Panc1 (cell line): ENCODE measurements at regions not wholly inside any gene's neighbourhood (a gene's known extent, or its start where the extent isn't known, plus 50 kb on each side); places are given as distances from the start of the nearest gene placed in this dataset.

Source experiments
- ATAC-seq: fragments of 200-7000 bp; cut with Tn5 transposase; 2 replicates; pipeline ENCODE4 v1.9.1; 2020; ENCODE audit warnings: mild to moderate bottlenecking, moderate library complexity
- BruUV-seq: library from RNA; stranded (reverse); fragments of 400-500 nt; replicated peaks from 2 replicates; lab custom pipeline; 2021; lab: Mats Ljungman, UMichigan
- CTCF ChIA-PET: fragments of 300-600 bp; sonication (Branson Sonifier 250); formaldehyde crosslinking; loops from one replicate; lab custom pipeline; 2022; ENCODE audit warnings: antibody characterized with exemption; lab: Charles Lee
- POLR2A ChIA-PET: fragments of 300-600 bp; sonication (Branson Sonifier 250); formaldehyde crosslinking; loops from one replicate; lab custom pipeline; 2022; ENCODE audit warnings: antibody characterized with exemption; lab: Charles Lee
- DNase-seq: peaks from one replicate; pipeline ENCODE4 v3.0.0-alpha.2; 2010; ENCODE audit warnings: low read depth, low spot score
- H3K27ac ChIP-seq: 2 replicates; pipeline ENCODE4 v1.5.1; 2011; ENCODE audit warnings: mild to moderate bottlenecking, low read length, inconsistent platforms
- H3K27me3 ChIP-seq: fragments of 200-500 bp; sonication (Bioruptor generic); 2 replicates; pipeline ENCODE4 v1.6.0; 2014; ENCODE audit warnings: low read length, inconsistent platforms; ENCODE audit not compliant: control insufficient read depth, insufficient read depth
- H3K36me3 ChIP-seq: fragments of 200-500 bp; sonication (Bioruptor generic); 2 replicates; pipeline ENCODE4 v1.5.1; 2014; ENCODE audit warnings: inconsistent platforms, mild to moderate bottlenecking, low read length, moderate library complexity; ENCODE audit not compliant: control insufficient read depth, insufficient read depth
- H3K4me1 ChIP-seq: 2 replicates; pipeline ENCODE4 v1.5.1; 2011; ENCODE audit warnings: inconsistent platforms, mild to moderate bottlenecking, low read length, moderate library complexity; ENCODE audit not compliant: control insufficient read depth, insufficient read depth
- H3K4me3 ChIP-seq, 2 experiments: 2 replicates each; pipeline ENCODE4 v1.5.1; 2011 to 2012; ENCODE audit warnings: low read depth in 2 of 2, low read length in 2 of 2, mild to moderate bottlenecking in 2 of 2, inconsistent platforms in 1 of 2, moderate library complexity in 1 of 2
- H3K9me3 ChIP-seq: fragments of 200-500 bp; sonication (Bioruptor generic); 2 replicates; pipeline ENCODE4 v1.5.1; 2014; ENCODE audit warnings: low read depth, mild to moderate bottlenecking, inconsistent platforms, low read length, moderate library complexity; ENCODE audit not compliant: control insufficient read depth, insufficient read depth
- CTCF ChIP-seq: fragments of 450-650 bp; IDR thresholded peaks from 2 replicates; pipeline ENCODE4 v1.5.1; 2017; ENCODE audit warnings: mild to moderate bottlenecking
- POLR2AphosphoS5 ChIP-seq: IDR thresholded peaks from 2 replicates; pipeline ENCODE4 v1.6.1; 2012; ENCODE audit warnings: mild to moderate bottlenecking, low read depth, low read length, moderate library complexity
- REST ChIP-seq, 2 experiments: IDR thresholded peaks; 2 replicates each; pipeline ENCODE4 v1.6.1; 2011 to 2012; ENCODE audit warnings: low read depth in 2 of 2, control low read depth in 1 of 2, low read length in 1 of 2, mild to moderate bottlenecking in 1 of 2, moderate library complexity in 1 of 2; ENCODE audit not compliant: insufficient read depth in 1 of 2
- SIN3A ChIP-seq: IDR thresholded peaks from 2 replicates; pipeline ENCODE4 v1.6.1; 2012; ENCODE audit warnings: low read depth, mild to moderate bottlenecking, low read length, moderate library complexity, borderline replicate concordance; ENCODE audit not compliant: insufficient read depth
- TCF7L2 ChIP-seq: IDR thresholded peaks from 2 replicates; pipeline ENCODE4 v1.6.1; 2011; ENCODE audit warnings: mild to moderate bottlenecking, low read depth, low read length, inconsistent platforms
- in situ Hi-C: cut with HindIII; loops from 2 replicates; pipeline ENCODE4 v1.10.0; 2016; ENCODE audit warnings: low sequenced_read_pairs, low pct_unique_long_range_greater_than_20kb
- intact Hi-C: fragments of 100-400 bp; cut with micrococcal nuclease; formaldehyde crosslinking; loops from one replicate; pipeline ENCODE4 v1.10.0; 2022; ENCODE audit not compliant: unreplicated experiment

GRCh38 chr3:168539909-168540308, 444.2 kb upstream of the GOLIM4 start:
- POLR2A ChIA-PET, result no interaction called here
- Histone ChIP-seq H3K36me3 (no peaks in the 10 kb centered on the region), H3K9me3 (no peaks in the 10 kb centered on the region), H3K27ac (no peak overlapping the region), H3K4me3 (no peak overlapping the region), H3K27me3 (no peaks in the 10 kb centered on the region), H3K4me1 (no peaks in the 10 kb centered on the region)
- ATAC-seq (no peak), DNase-seq (no peak)
- in situ Hi-C loops (no loop called here), intact Hi-C loops (no loop called here)
- TF ChIP-seq REST (IDR thresholded peaks at IDR 0.05; ENCODE audit: insufficient read depth in 1 of 2, low read depth in 2 of 2, low read length in 1 of 2) (no peak), POLR2AphosphoS5 (no peak), CTCF (no peak), TCF7L2 (no peak)
- no TSS peak for BruUV-seq
- CTCF ChIA-PET, result no interaction called here

GRCh38 chr3:168534761-168535160, 439.0 kb upstream of the GOLIM4 start:
- no peaks in the 10 kb centered on the region for H3K9me3 ChIP-seq
- intact Hi-C loops (no loop called here), in situ Hi-C loops (no loop called here)
- ChIA-PET CTCF (no interaction called here), POLR2A (no interaction called here)
- H3K27ac ChIP-seq, result no peak overlapping the region
- TF ChIP-seq POLR2AphosphoS5 (no peak), TCF7L2 (no peak), REST (IDR thresholded peaks at IDR 0.05; ENCODE audit: insufficient read depth in 1 of 2, low read depth in 2 of 2, low read length in 1 of 2) (no peak), CTCF (no peak), SIN3A (no peak)
- no peak for ATAC-seq
- no peaks in the 10 kb centered on the region for H3K27me3 ChIP-seq
- no peaks in the 10 kb centered on the region for H3K36me3 ChIP-seq
- no peaks in the 10 kb centered on the region for H3K4me1 ChIP-seq
- DNase-seq, result no peak
- H3K4me3 ChIP-seq, result no peak overlapping the region
- BruUV-seq, result no TSS peak
